ENCODE measurements at regions not wholly inside any gene's neighbourhood (a gene's known extent, or its start where the extent isn't known, plus 50 kb on each side); places are given as distances from the start of the nearest gene placed in this dataset.

DNA sequence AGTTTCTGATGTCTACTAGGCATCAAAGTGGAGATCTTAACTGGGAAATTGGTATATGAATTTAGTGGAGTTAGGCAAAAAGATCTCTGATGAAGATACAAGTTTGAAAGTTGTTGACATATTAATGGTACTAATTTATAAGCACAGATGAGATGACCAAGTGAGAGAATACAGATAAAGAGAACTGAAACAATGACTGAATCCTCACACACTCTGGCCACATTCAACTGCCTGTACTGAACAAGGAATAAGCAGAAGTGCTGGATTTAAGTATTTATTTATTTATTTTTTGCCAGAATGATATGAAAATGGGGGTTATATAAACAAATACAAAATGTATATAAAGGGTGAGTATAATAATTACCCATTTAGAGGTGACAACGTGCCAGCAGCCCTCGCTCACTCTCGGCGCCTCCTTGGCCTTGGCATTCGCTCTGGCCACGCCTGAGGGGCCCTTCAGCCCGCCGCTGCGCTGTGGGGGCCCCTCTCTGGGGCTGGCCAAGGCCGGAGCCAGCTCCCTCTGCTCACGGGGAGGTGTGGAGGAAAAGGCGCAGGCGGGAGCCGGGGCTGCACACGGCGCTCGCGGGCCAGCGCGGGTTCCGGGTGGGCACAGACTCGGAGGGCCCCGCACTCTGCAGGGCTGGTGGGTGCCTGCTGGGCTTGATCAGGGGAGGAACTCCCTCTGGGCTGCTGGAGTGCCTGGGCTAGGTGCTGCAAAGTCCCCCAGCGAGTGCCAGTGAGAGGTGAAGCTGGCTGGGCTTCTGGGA lies 1363.9 kb upstream of the CRIM1 start:
- TF ChIP-seq EZH2phosphoT487 (IDR thresholded peaks at IDR 0.05; ENCODE audit: borderline replicate concordance) (no peak), CTCF (conservative IDR thresholded peaks at IDR 0.05; ENCODE audit: low read length) (no peak)
- Histone ChIP-seq H2AFZ (ENCODE audit: low read length) (no peak overlapping the region), H3K36me3 (ENCODE audit: insufficient read depth, low read length) (no peaks in the 10 kb centered on the region), H3F3A (ENCODE audit: low read depth) (no peaks in the 10 kb centered on the region), H4K20me1 (ENCODE audit: insufficient read depth, low read length, poor library complexity, severe bottlenecking) (no peaks in the 10 kb centered on the region), H3K9me3 (ENCODE audit: insufficient read depth, low read depth, low read length) (no peaks in the 10 kb centered on the region), H3K27me3 (ENCODE audit: insufficient read depth, low read length, poor library complexity, severe bottlenecking) (no peaks in the 10 kb centered on the region), H3K4me3 (ENCODE audit: low read length, poor library complexity, severe bottlenecking) (no peak overlapping the region), H3K4me2 (ENCODE audit: low read depth, low read length, poor library complexity, severe bottlenecking) (no peak overlapping the region), H3K9ac (ENCODE audit: low read depth, low read length, poor library complexity, severe bottlenecking) (no peak overlapping the region), H3K9me2 (replicated peaks; ENCODE audit: low read depth, low read length) (no peaks in the 10 kb centered on the region), H3K4me1 (ENCODE audit: insufficient read depth, low read length, poor library complexity, severe bottlenecking) (no peaks in the 10 kb centered on the region), H3K79me2 (ENCODE audit: insufficient read depth, low read length) (no peaks in the 10 kb centered on the region)

GRCh38 chr2:34985474-34985873 lies 1370.1 kb upstream of the CRIM1 start:
- Histone ChIP-seq H3K79me2 (ENCODE audit: insufficient read depth, low read length) (no peaks in the 10 kb centered on the region), H3K4me1 (ENCODE audit: insufficient read depth, low read length, poor library complexity, severe bottlenecking) (no peaks in the 10 kb centered on the region), H3K9me2 (replicated peaks; ENCODE audit: low read depth, low read length) (no peaks in the 10 kb centered on the region), H3K4me2 (ENCODE audit: low read depth, low read length, poor library complexity, severe bottlenecking) (no peak overlapping the region), H4K20me1 (ENCODE audit: insufficient read depth, low read length, poor library complexity, severe bottlenecking) (no peaks in the 10 kb centered on the region), H3F3A (ENCODE audit: low read depth) (no peaks in the 10 kb centered on the region), H3K36me3 (ENCODE audit: insufficient read depth, low read length) (no peaks in the 10 kb centered on the region), H3K4me3 (ENCODE audit: low read length, poor library complexity, severe bottlenecking) (no peak overlapping the region), H3K27me3 (ENCODE audit: insufficient read depth, low read length, poor library complexity, severe bottlenecking) (no peaks in the 10 kb centered on the region), H3K9me3 (ENCODE audit: insufficient read depth, low read depth, low read length) (no peaks in the 10 kb centered on the region), H3K9ac (ENCODE audit: low read depth, low read length, poor library complexity, severe bottlenecking) (no peak overlapping the region), H2AFZ (ENCODE audit: low read length) (no peak overlapping the region)
- TF ChIP-seq EZH2phosphoT487 (IDR thresholded peaks at IDR 0.05; ENCODE audit: borderline replicate concordance): no peak
- TF ChIP-seq CTCF (conservative IDR thresholded peaks at IDR 0.05; ENCODE audit: low read length): no peak

- no peaks in the 10 kb centered on the region for H3K79me2 ChIP-seq (ENCODE audit: insufficient read depth, low read length)
- no peaks in the 10 kb centered on the region for H4K20me1 ChIP-seq (ENCODE audit: insufficient read depth, low read length, poor library complexity, severe bottlenecking)
- no peaks in the 10 kb centered on the region for H3K27me3 ChIP-seq (ENCODE audit: insufficient read depth, low read length, poor library complexity, severe bottlenecking)
- H3K4me2 ChIP-seq (ENCODE audit: low read depth, low read length, poor library complexity, severe bottlenecking): no peak overlapping the region
- no peaks in the 10 kb centered on the region for H3F3A ChIP-seq (ENCODE audit: low read depth)
- no peaks in the 10 kb centered on the region for H3K9me2 ChIP-seq (replicated peaks; ENCODE audit: low read depth, low read length)
- no peaks in the 10 kb centered on the region for H3K36me3 ChIP-seq (ENCODE audit: insufficient read depth, low read length)
- no peak overlapping the region for H3K4me3 ChIP-seq (ENCODE audit: low read length, poor library complexity, severe bottlenecking)
- no peak overlapping the region for H2AFZ ChIP-seq (ENCODE audit: low read length)
- H3K9ac ChIP-seq (ENCODE audit: low read depth, low read length, poor library complexity, severe bottlenecking): no peak overlapping the region
- H3K9me3 ChIP-seq (ENCODE audit: insufficient read depth, low read depth, low read length): no peaks in the 10 kb centered on the region
- H3K4me1 ChIP-seq (ENCODE audit: insufficient read depth, low read length, poor library complexity, severe bottlenecking): no peaks in the 10 kb centered on the region
- TF ChIP-seq EZH2phosphoT487 (IDR thresholded peaks at IDR 0.05; ENCODE audit: borderline replicate concordance) (no peak), CTCF (conservative IDR thresholded peaks at IDR 0.05; ENCODE audit: low read length) (no peak)
These were observed 1374.9 kb upstream of the CRIM1 start for GRCh38 chr2:34980689-34981088.
